NOMO-1 treated with dmso at 0.1 percent for 144 hours (cell line): ENCODE measurements at regions not wholly inside any gene's neighbourhood (a gene's known extent, or its start where the extent isn't known, plus 50 kb on each side); places are given as distances from the start of the nearest gene placed in this dataset.
A peak's percentile ranks its signal among the peaks of the same experiment; 100 is the strongest.
"Not testable (repeated sequence)": the region's sequence is repeated elsewhere in the genome, so short reads cannot be mapped to it uniquely, and the experiment has no call there.

Experiments
- DNase-seq: peaks from one replicate; lab custom pipeline; 2025; ENCODE audit not compliant: unreplicated experiment; lab: John Stamatoyannopoulos, UW

GRCh38 chr5:112026879-112027278, 269.9 kb upstream of the NREP start:
- DNase-seq = not testable (repeated sequence)

GRCh38 chr5:112025757-112026156, 268.8 kb upstream of the NREP start:
- DNase-seq = no peak

- DNase-seq = no peak
Measured at GRCh38 chr5:112024769-112025168, 267.8 kb upstream of the NREP start.

- DNase-seq = no peak
Measured at GRCh38 chr5:112024221-112024620, 267.2 kb upstream of the NREP start.

GRCh38 chr5:112023766-112024165, 266.8 kb upstream of the NREP start:
- DNase-seq = no peak

- no peak for DNase-seq
Measured at GRCh38 chr5:112018846-112019245, 261.9 kb upstream of the NREP start.

GRCh38 chr5:112016980-112017379, 260.0 kb upstream of the NREP start:
- no peak for DNase-seq

- no peak for DNase-seq
Measured at GRCh38 chr5:112014783-112015395, 257.9 kb upstream of the NREP start.

GRCh38 chr5:112013660-112014059, 256.7 kb upstream of the NREP start:
- DNase-seq = no peak

- no peak for DNase-seq
Measured at GRCh38 chr5:112012104-112012503, 255.1 kb upstream of the NREP start.

GRCh38 chr5:112010475-112010874, 253.5 kb upstream of the NREP start:
- DNase-seq = no peak

- no peak for DNase-seq
Measured at GRCh38 chr5:112006721-112007120, 249.7 kb upstream of the NREP start.

- no peak for DNase-seq
Measured at GRCh38 chr5:112005623-112005930, 248.6 kb upstream of the NREP start.

- DNase-seq = no peak
Measured at GRCh38 chr5:112004867-112005622, 248.1 kb upstream of the NREP start.

- no peak for DNase-seq
Measured at GRCh38 chr5:112002376-112002775, 245.4 kb upstream of the NREP start.

- no peak for DNase-seq
Measured at GRCh38 chr5:111999286-111999685, 242.3 kb upstream of the NREP start.

GRCh38 chr5:111998871-111999270, 241.9 kb upstream of the NREP start:
- no peak for DNase-seq

- DNase-seq = peak; percentile 42
Measured at GRCh38 chr5:111997711-111998110, 240.7 kb upstream of the NREP start.

- no peak for DNase-seq
Measured at GRCh38 chr5:111997308-111997707, 240.3 kb upstream of the NREP start.

GRCh38 chr5:111996574-111996973, 239.6 kb upstream of the NREP start:
- DNase-seq = no peak

GRCh38 chr5:111995701-111996100, 238.7 kb upstream of the NREP start:
- DNase-seq = no peak

- no peak for DNase-seq
Measured at GRCh38 chr5:111993242-111993641, 236.2 kb upstream of the NREP start.

GRCh38 chr5:111984044-111984443, 227.1 kb upstream of the NREP start:
- no peak for DNase-seq
